ENCODE measurements at regions not wholly inside any gene's neighbourhood (a gene's known extent, or its start where the extent isn't known, plus 50 kb on each side); places are given as distances from the start of the nearest gene placed in this dataset.

- H3K4me1 ChIP-seq (ENCODE audit: insufficient read depth), result no peaks in the 10 kb centered on the region
- no peaks in the 10 kb centered on the region for H3K36me3 ChIP-seq
- 93 to 96% (median 95%) methylated on average over 6 of the region's 6 CpGs for WGBS, 3 donors
- intact Hi-C loops (cut with DNase I), result no loop called here
- no peak for DNase-seq
- H3K27ac ChIP-seq, result no peak overlapping the region
- H3K4me3 ChIP-seq, result no peak overlapping the region
- H3K9me3 ChIP-seq, result no peaks in the 10 kb centered on the region
- H3K27me3 ChIP-seq, result no peaks in the 10 kb centered on the region
- TF ChIP-seq CTCF (IDR thresholded peaks at IDR 0.05) (no peak), POLR2A (IDR thresholded peaks at IDR 0.05) (no peak), EP300 (IDR thresholded peaks at IDR 0.05) (no peak)
Observed at GRCh38 chr11:97982512-97982911, 1038.2 kb upstream of the CNTN5 start.

GRCh38 chr11:97989121-97989520 lies 1031.6 kb upstream of the CNTN5 start:
- DNase-seq, result no peak
- H3K27ac ChIP-seq, result no peak overlapping the region
- H3K4me3 ChIP-seq, result no peak overlapping the region
- H3K9me3 ChIP-seq, result no peaks in the 10 kb centered on the region
- no peaks in the 10 kb centered on the region for H3K4me1 ChIP-seq (ENCODE audit: insufficient read depth)
- intact Hi-C loops (cut with DNase I), result no loop called here
- H3K27me3 ChIP-seq, result no peaks in the 10 kb centered on the region
- no peaks in the 10 kb centered on the region for H3K36me3 ChIP-seq
- WGBS, 3 donors, result 82 to 90% (median 85%) methylated on average over 2 of the region's 2 CpGs
- TF ChIP-seq CTCF (IDR thresholded peaks at IDR 0.05) (no peak), POLR2A (IDR thresholded peaks at IDR 0.05) (no peak), EP300 (IDR thresholded peaks at IDR 0.05) (no peak)

GRCh38 chr11:97990162-97990920 lies 1030.4 kb upstream of the CNTN5 start:
- Histone ChIP-seq H3K9me3 (no peaks in the 10 kb centered on the region), H3K27ac (no peak overlapping the region), H3K4me3 (no peak overlapping the region), H3K27me3 (no peaks in the 10 kb centered on the region), H3K36me3 (no peaks in the 10 kb centered on the region), H3K4me1 (ENCODE audit: insufficient read depth) (no peaks in the 10 kb centered on the region)
- intact Hi-C loops (cut with DNase I), result no loop called here
- no peak for DNase-seq
- TF ChIP-seq EP300 (IDR thresholded peaks at IDR 0.05), result no peak
- TF ChIP-seq POLR2A (IDR thresholded peaks at IDR 0.05), result no peak
- no peak for TF ChIP-seq CTCF (IDR thresholded peaks at IDR 0.05)
- WGBS, 3 donors, result 24 to 52% (median 32%) methylated on average over 4 of the region's 4 CpGs

- DNase-seq, result no peak
- Histone ChIP-seq H3K9me3 (no peaks in the 10 kb centered on the region), H3K27me3 (no peaks in the 10 kb centered on the region), H3K4me3 (no peak overlapping the region), H3K36me3 (no peaks in the 10 kb centered on the region), H3K4me1 (ENCODE audit: insufficient read depth) (no peaks in the 10 kb centered on the region), H3K27ac (no peak overlapping the region)
- WGBS, 3 donors, result 78 to 86% (median 85%) methylated on average over 4 of the region's 4 CpGs
- intact Hi-C loops (cut with DNase I), result no loop called here
- TF ChIP-seq EP300 (IDR thresholded peaks at IDR 0.05) (no peak), POLR2A (IDR thresholded peaks at IDR 0.05) (no peak), CTCF (IDR thresholded peaks at IDR 0.05) (no peak)
Observed at GRCh38 chr11:97993562-97993961, 1027.2 kb upstream of the CNTN5 start.
